Trophoblast cell (in vitro differentiated cells and primary cell): ENCODE measurements at regions not wholly inside any gene's neighbourhood (a gene's known extent, or its start where the extent isn't known, plus 50 kb on each side); places are given as distances from the start of the nearest gene placed in this dataset.

Experiments
- DNase-seq, 2 donors: peaks; one replicate each; pipeline ENCODE4 v3.0.0-alpha.2; 2016
- H2AFZ ChIP-seq: 2 replicates; pipeline ENCODE4 v1.6.1; 2013; ENCODE audit warnings: low read length, moderate library complexity, mild to moderate bottlenecking; ENCODE audit not compliant: insufficient read depth, poor library complexity
- H2AK5ac ChIP-seq: 2 replicates; pipeline ENCODE4 v1.6.1; 2013; ENCODE audit warnings: mild to moderate bottlenecking, low read length
- H2BK120ac ChIP-seq: 2 replicates; pipeline ENCODE4 v1.6.1; 2013; ENCODE audit warnings: low read length, mild to moderate bottlenecking, moderate library complexity; ENCODE audit not compliant: insufficient read depth, poor library complexity
- H2BK12ac ChIP-seq: 2 replicates; pipeline ENCODE4 v1.6.1; 2013; ENCODE audit warnings: mild to moderate bottlenecking, low read length, moderate library complexity
- H2BK5ac ChIP-seq: 2 replicates; pipeline ENCODE4 v1.6.1; 2013; ENCODE audit warnings: low read length, low read depth, moderate library complexity, mild to moderate bottlenecking; ENCODE audit not compliant: poor library complexity
- H3K14ac ChIP-seq: 2 replicates; pipeline ENCODE4 v1.6.1; 2013; ENCODE audit warnings: mild to moderate bottlenecking, low read length
- H3K18ac ChIP-seq: 2 replicates; pipeline ENCODE4 v1.6.1; 2013; ENCODE audit warnings: mild to moderate bottlenecking, low read length
- H3K23ac ChIP-seq: 2 replicates; pipeline ENCODE4 v1.6.1; 2013; ENCODE audit warnings: low read length
- H3K27ac ChIP-seq: 2 replicates; pipeline ENCODE4 v1.5.1; 2013; ENCODE audit warnings: low read depth, mild to moderate bottlenecking, inconsistent platforms, low read length, moderate library complexity
- H3K27me3 ChIP-seq: 2 replicates; pipeline ENCODE4 v1.6.1; 2013; ENCODE audit warnings: inconsistent platforms, mild to moderate bottlenecking, low read length, moderate library complexity; ENCODE audit not compliant: insufficient read depth
- H3K36me3 ChIP-seq, 2 experiments: 1 replicate in 1 of 2; 2 replicates in 1 of 2; pipeline ENCODE4 v1.6.1; 2013; ENCODE audit warnings: low read length in 2 of 2, mild to moderate bottlenecking in 2 of 2, moderate library complexity in 1 of 2; ENCODE audit not compliant: insufficient read depth in 2 of 2, control insufficient read depth in 1 of 2
- H3K4ac ChIP-seq: 2 replicates; pipeline ENCODE4 v1.6.1; 2013; ENCODE audit warnings: low read depth, mild to moderate bottlenecking, low read length, moderate library complexity
- H3K4me1 ChIP-seq, 2 experiments: 1 replicate in 1 of 2; 2 replicates in 1 of 2; pipeline ENCODE4 v1.6.1; 2013; ENCODE audit warnings: low read length in 2 of 2, mild to moderate bottlenecking in 2 of 2, moderate library complexity in 1 of 2; ENCODE audit not compliant: insufficient read depth in 2 of 2, control insufficient read depth in 1 of 2
- H3K4me2 ChIP-seq: 2 replicates; pipeline ENCODE4 v1.6.1; 2013; ENCODE audit warnings: inconsistent platforms, mild to moderate bottlenecking, low read length, moderate library complexity
- H3K4me3 ChIP-seq: 2 replicates; pipeline ENCODE4 v1.5.1; 2013; ENCODE audit warnings: mild to moderate bottlenecking, low read depth, low read length, inconsistent platforms
- H3K79me1 ChIP-seq: one replicate; pipeline ENCODE4 v1.6.1; 2013; ENCODE audit warnings: low read length
- H3K79me2 ChIP-seq: 2 replicates; pipeline ENCODE4 v1.6.1; 2013; ENCODE audit warnings: low read length, mild to moderate bottlenecking; ENCODE audit not compliant: control insufficient read depth, insufficient read depth, poor library complexity
- H3K9ac ChIP-seq: 2 replicates; pipeline ENCODE4 v1.6.1; 2013; ENCODE audit warnings: mild to moderate bottlenecking, low read length
- H3K9me3 ChIP-seq: 2 replicates; pipeline ENCODE4 v1.6.1; 2013; ENCODE audit warnings: low read depth, mild to moderate bottlenecking, control low read depth, inconsistent platforms, low read length; ENCODE audit not compliant: insufficient read depth
- H4K12ac ChIP-seq: 2 replicates; pipeline ENCODE4 v1.6.1; 2013; ENCODE audit warnings: low read depth, mild to moderate bottlenecking, low read length, moderate library complexity
- H4K8ac ChIP-seq: 2 replicates; pipeline ENCODE4 v1.6.1; 2013; ENCODE audit warnings: low read depth, mild to moderate bottlenecking, low read length, moderate library complexity
- H4K91ac ChIP-seq: one replicate; pipeline ENCODE4 v1.6.1; 2013; ENCODE audit warnings: low read depth, mild to moderate bottlenecking, low read length, moderate library complexity
- WGBS: extraction: QIAGEN DNeasy Blood & Tissue Kit; methylation state at CpG from one replicate; pipeline ENCODE4 v1.1.7; 2013; ENCODE audit warnings: missing lambda C conversion rate; ENCODE audit not compliant: insufficient read length, insufficient coverage; ENCODE audit errors: extremely low coverage; 5-methylcytosine and 5-hydroxymethylcytosine counted together

GRCh38 chr6:89028774-89029173, 51.8 kb upstream of the PNRC1 start:
- Histone ChIP-seq H2BK5ac (no peak overlapping the region), H3K79me1 (no peaks in the 10 kb centered on the region), H4K91ac (no peak overlapping the region), H2AFZ (no peak overlapping the region), H3K36me3 (no peaks in the 10 kb centered on the region), H3K4me1 (no peaks in the 10 kb centered on the region), H3K79me2 (no peaks in the 10 kb centered on the region), H2BK120ac (no peak overlapping the region), H2AK5ac (no peak overlapping the region), H4K12ac (no peak overlapping the region), H3K4ac (no peak overlapping the region), H3K4me2 (no peak overlapping the region), H3K27me3 (no peaks in the 10 kb centered on the region), H3K23ac (no peak overlapping the region), H2BK12ac (no peak overlapping the region), H3K4me3 (no peak overlapping the region), H3K9me3 (no peaks in the 10 kb centered on the region), H3K18ac (no peak overlapping the region), H3K9ac (no peak overlapping the region), H3K27ac (no peak overlapping the region), H4K8ac (no peak overlapping the region), H3K14ac (no peak overlapping the region)
- DNase-seq, result no peak
- no CpG with 5 or more reads among the region's 6 CpGs for WGBS

- Histone ChIP-seq H2BK12ac (no peak overlapping the region), H3K23ac (no peak overlapping the region), H3K14ac (no peak overlapping the region), H3K4me2 (no peak overlapping the region), H3K79me2 (no peaks in the 10 kb centered on the region), H3K18ac (no peak overlapping the region), H3K79me1 (no peaks in the 10 kb centered on the region), H3K4ac (no peak overlapping the region), H3K4me3 (no peak overlapping the region), H2BK5ac (no peak overlapping the region), H3K9me3 (no peaks in the 10 kb centered on the region), H4K12ac (no peak overlapping the region), H2AFZ (no peak overlapping the region), H4K91ac (no peak overlapping the region), H3K27me3 (no peaks in the 10 kb centered on the region), H3K9ac (no peak overlapping the region), H2BK120ac (no peak overlapping the region), H2AK5ac (no peak overlapping the region), H3K36me3 (no peaks in the 10 kb centered on the region), H3K4me1 (no peaks in the 10 kb centered on the region), H4K8ac (no peak overlapping the region), H3K27ac (no peak overlapping the region)
- WGBS, result no CpG with 5 or more reads among the region's 2 CpGs
- DNase-seq, result no peak
Observed at GRCh38 chr6:89027756-89028155, 52.8 kb upstream of the PNRC1 start.

DNA sequence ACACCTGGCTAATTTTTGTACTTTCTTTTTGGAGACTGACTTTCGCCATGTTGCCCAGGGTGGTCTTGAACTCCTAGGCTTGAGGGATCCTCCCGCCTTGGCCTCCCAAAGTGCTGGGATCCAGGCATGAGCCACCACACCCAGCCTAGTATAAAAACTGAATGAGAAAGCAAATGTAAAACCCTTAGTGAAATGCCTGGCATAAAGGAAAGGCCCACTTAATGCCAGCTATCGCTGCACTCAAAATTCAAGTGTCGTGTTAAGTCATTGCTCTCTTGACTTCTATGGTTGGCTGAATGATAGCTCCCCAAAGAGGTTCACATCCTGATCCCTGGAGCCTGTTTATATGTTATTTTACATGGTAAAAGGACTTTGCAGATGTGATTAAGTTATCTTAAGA, 54.4 kb upstream of the PNRC1 start:
- no peak overlapping the region for H2BK5ac ChIP-seq
- no peak overlapping the region for H3K14ac ChIP-seq
- no peak overlapping the region for H3K4ac ChIP-seq
- H3K4me2 ChIP-seq, result no peak overlapping the region
- no peak overlapping the region for H2BK120ac ChIP-seq
- no peak overlapping the region for H3K9ac ChIP-seq
- H3K18ac ChIP-seq, result no peak overlapping the region
- no peak overlapping the region for H2AFZ ChIP-seq
- no peak overlapping the region for H4K12ac ChIP-seq
- WGBS, result no CpG with 5 or more reads among the region's 4 CpGs
- no peak overlapping the region for H3K4me3 ChIP-seq
- no peak overlapping the region for H3K23ac ChIP-seq
- H3K79me2 ChIP-seq, result no peaks in the 10 kb centered on the region
- no peak for DNase-seq
- no peaks in the 10 kb centered on the region for H3K79me1 ChIP-seq
- no peak overlapping the region for H4K8ac ChIP-seq
- no peak overlapping the region for H2BK12ac ChIP-seq
- H3K27ac ChIP-seq, result no peak overlapping the region
- peaks cover 2% of the 10 kb centered on the region in 2 experiments for H3K4me1 ChIP-seq
- no peaks in the 10 kb centered on the region for H3K27me3 ChIP-seq
- H3K36me3 ChIP-seq, result no peaks in the 10 kb centered on the region
- no peak overlapping the region for H4K91ac ChIP-seq
- no peak overlapping the region for H2AK5ac ChIP-seq
- no peaks in the 10 kb centered on the region for H3K9me3 ChIP-seq

DNA sequence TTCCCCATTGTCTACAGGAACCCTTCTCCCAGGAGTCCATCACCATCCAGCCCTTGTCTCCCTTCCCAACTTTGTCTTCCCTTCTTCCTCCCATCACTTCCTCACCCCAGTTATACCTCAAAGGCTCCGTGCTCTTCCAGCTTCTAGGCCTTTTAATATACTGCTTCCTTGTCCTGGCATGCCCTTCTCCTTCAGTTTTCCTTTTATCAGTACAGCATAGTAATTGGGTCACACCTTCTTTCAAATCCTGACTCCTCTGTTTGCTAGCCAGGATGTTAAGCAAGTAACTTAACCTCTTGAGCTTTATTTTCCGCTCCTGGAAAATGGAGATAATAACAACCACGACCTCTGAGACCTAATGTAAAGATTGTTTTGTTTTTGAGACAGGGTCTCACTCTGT, 54.9 kb upstream of the PNRC1 start:
- Histone ChIP-seq H4K91ac (no peak overlapping the region), H3K27me3 (no peaks in the 10 kb centered on the region), H4K8ac (no peak overlapping the region), H2AFZ (no peak overlapping the region), H3K79me1 (no peaks in the 10 kb centered on the region), H3K9me3 (no peaks in the 10 kb centered on the region), H2BK12ac (no peak overlapping the region), H3K79me2 (no peaks in the 10 kb centered on the region), H3K23ac (no peak overlapping the region), H4K12ac (no peak overlapping the region), H3K4me1 (peaks cover 2% of the 10 kb centered on the region in 2 experiments), H3K18ac (no peak overlapping the region), H3K9ac (no peak overlapping the region), H3K4me2 (no peak overlapping the region), H3K27ac (no peak overlapping the region), H2BK5ac (no peak overlapping the region), H2BK120ac (no peak overlapping the region), H3K14ac (no peak overlapping the region), H3K4ac (no peak overlapping the region), H3K36me3 (no peaks in the 10 kb centered on the region), H3K4me3 (no peak overlapping the region), H2AK5ac (no peak overlapping the region)
- no peak for DNase-seq
- WGBS, result no CpG with 5 or more reads among the region's 3 CpGs
